ENCODE measurements at regions not wholly inside any gene's neighbourhood (a gene's known extent, or its start where the extent isn't known, plus 50 kb on each side); places are given as distances from the start of the nearest gene placed in this dataset.

GRCh38 chrX:114181195-114181594 is 402.7 kb upstream of the HTR2C start:
- H3K36me3 ChIP-seq (replicated peaks in 1 of 2; ENCODE audit: control insufficient read depth in 1 of 2, insufficient read depth in 2 of 2, low read length in 2 of 2), result no peaks in the 10 kb centered on the region
- no TSS peak for BruUV-seq (replicated peaks)
- H3K9me3 ChIP-seq (ENCODE audit: low read length), result no peaks in the 10 kb centered on the region
- H4K20me1 ChIP-seq (ENCODE audit: insufficient read depth, low read length), result no peaks in the 10 kb centered on the region
- H3K27ac ChIP-seq (ENCODE audit: extremely low read length, insufficient read depth, low read length), result no peak overlapping the region
- no peak for TF ChIP-seq ZFY (CRISPR knock-in tag; IDR thresholded peaks at IDR 0.05)
- no peak for TF ChIP-seq ZNF335 (CRISPR knock-in tag; IDR thresholded peaks at IDR 0.05)
- no peak overlapping the region for H3K4me2 ChIP-seq (ENCODE audit: low read depth, low read length)
- H3K4me3 ChIP-seq (replicated peaks in 1 of 3; ENCODE audit: insufficient read depth in 1 of 3, low read depth in 2 of 3, low read length in 3 of 3), result no peak overlapping the region
- H3K4me1 ChIP-seq (ENCODE audit: insufficient read depth, low read length), result no peaks in the 10 kb centered on the region
- H3K9ac ChIP-seq (ENCODE audit: insufficient read depth, low read depth, low read length), result no peak overlapping the region
- 4% methylated on average over 1 of the region's 1 CpG for WGBS (ENCODE audit: low lambda C conversion rate)
- intact Hi-C loops (cut with micrococcal nuclease; ENCODE audit: unreplicated experiment) (no loop called here), in situ Hi-C loops (cut with HindIII; ENCODE audit: extremely low pct_ligation_motif_present, low pct_unique_long_range_greater_than_20kb) (no loop called here)
- no peaks in the 10 kb centered on the region for H3K27me3 ChIP-seq (ENCODE audit: control insufficient read depth in 1 of 2, insufficient read depth in 2 of 2, low read length in 2 of 2)
- no peak overlapping the region for H2AFZ ChIP-seq (ENCODE audit: low read length)
- ChIA-PET CTCF (ENCODE audit: low intra/inter-chr PET ratio, low total read pairs) (no interaction called here), POLR2A (no interaction called here)
- no peak for FAIRE-seq
- no peak for DNase-seq (ENCODE audit: low spot score)
- H3K79me2 ChIP-seq (ENCODE audit: insufficient read depth, low read length), result no peaks in the 10 kb centered on the region
- no peak for ATAC-seq

- H3K9me3 ChIP-seq (ENCODE audit: low read length), result no peaks in the 10 kb centered on the region
- ATAC-seq (no peak), DNase-seq (ENCODE audit: low spot score) (no peak), FAIRE-seq (no peak)
- H3K9ac ChIP-seq (ENCODE audit: insufficient read depth, low read depth, low read length), result no peak overlapping the region
- H4K20me1 ChIP-seq (ENCODE audit: insufficient read depth, low read length), result no peaks in the 10 kb centered on the region
- ChIA-PET CTCF (ENCODE audit: low intra/inter-chr PET ratio, low total read pairs) (no interaction called here), POLR2A (no interaction called here)
- 0% methylated on average over 1 of the region's 2 CpGs for WGBS (ENCODE audit: low lambda C conversion rate)
- intact Hi-C loops (cut with micrococcal nuclease; ENCODE audit: unreplicated experiment), result no loop called here
- BruUV-seq (replicated peaks), result no TSS peak
- H3K36me3 ChIP-seq (replicated peaks in 1 of 2; ENCODE audit: control insufficient read depth in 1 of 2, insufficient read depth in 2 of 2, low read length in 2 of 2), result no peaks in the 10 kb centered on the region
- no peak overlapping the region for H3K27ac ChIP-seq (ENCODE audit: extremely low read length, insufficient read depth, low read length)
- no peak overlapping the region for H3K4me2 ChIP-seq (ENCODE audit: low read depth, low read length)
- H3K4me3 ChIP-seq (replicated peaks in 1 of 3; ENCODE audit: insufficient read depth in 1 of 3, low read depth in 2 of 3, low read length in 3 of 3), result no peak overlapping the region
- H3K79me2 ChIP-seq (ENCODE audit: insufficient read depth, low read length), result no peaks in the 10 kb centered on the region
- in situ Hi-C loops (cut with HindIII; ENCODE audit: extremely low pct_ligation_motif_present, low pct_unique_long_range_greater_than_20kb), result no loop called here
- H3K27me3 ChIP-seq (ENCODE audit: control insufficient read depth in 1 of 2, insufficient read depth in 2 of 2, low read length in 2 of 2), result no peaks in the 10 kb centered on the region
- H2AFZ ChIP-seq (ENCODE audit: low read length), result no peak overlapping the region
- no peaks in the 10 kb centered on the region for H3K4me1 ChIP-seq (ENCODE audit: insufficient read depth, low read length)
- TF ChIP-seq ZNF580 (CRISPR knock-in tag; IDR thresholded peaks at IDR 0.05; ENCODE audit: borderline replicate concordance, low read depth) (no peak), ZNF576 (CRISPR knock-in tag; IDR thresholded peaks at IDR 0.05) (no peak), ZNF703 (CRISPR knock-in tag; IDR thresholded peaks at IDR 0.05; ENCODE audit: borderline replicate concordance) (no peak), BCL3 (CRISPR knock-in tag; IDR thresholded peaks at IDR 0.05) (no peak), HOXD1 (CRISPR knock-in tag; IDR thresholded peaks at IDR 0.05) (no peak), THRA (CRISPR knock-in tag; IDR thresholded peaks at IDR 0.05; ENCODE audit: borderline replicate concordance) (no peak), SP4 (CRISPR knock-in tag; IDR thresholded peaks at IDR 0.05) (no peak), PHF8 (CRISPR knock-in tag; IDR thresholded peaks at IDR 0.05) (no peak), ZNF362 (CRISPR knock-in tag; IDR thresholded peaks at IDR 0.05; ENCODE audit: borderline replicate concordance) (no peak), ZNF12 (CRISPR knock-in tag; IDR thresholded peaks at IDR 0.05) (no peak), NR2F6 (IDR thresholded peaks at IDR 0.05) (no peak), NR2F6 (CRISPR knock-in tag; IDR thresholded peaks at IDR 0.05) (no peak), ZNF792 (CRISPR knock-in tag; IDR thresholded peaks at IDR 0.05) (no peak), FOXK2 (IDR thresholded peaks at IDR 0.05) (no peak), HOXA5 (CRISPR knock-in tag; IDR thresholded peaks at IDR 0.05) (no peak)
Measured at GRCh38 chrX:114178126-114178525, 405.8 kb upstream of the HTR2C start.
